Endothelial cell of umbilical vein (primary cell): ENCODE measurements at regions not wholly inside any gene's neighbourhood (a gene's known extent, or its start where the extent isn't known, plus 50 kb on each side); places are given as distances from the start of the nearest gene placed in this dataset.

Source experiments
- BruUV-seq: library from RNA; stranded (reverse); fragments of 400-500 nt; replicated peaks from 2 replicates; lab custom pipeline; 2021; lab: Mats Ljungman, UMichigan
- CTCF ChIA-PET: fragments of 300-600, 350-600 bp; sonication (Branson Sonifier 250); formaldehyde crosslinking; loops from one replicate; lab custom pipeline; 2021; ENCODE audit warnings: antibody characterized with exemption, inconsistent platforms; lab: Charles Lee
- POLR2A ChIA-PET: fragments of 300-600, 350-600 bp; sonication (Branson Sonifier 250); formaldehyde crosslinking; loops from one replicate; lab custom pipeline; 2021; ENCODE audit warnings: antibody characterized with exemption, inconsistent platforms; lab: Charles Lee
- DNase-seq: peaks from one replicate; pipeline ENCODE4 v3.0.0-alpha.2; 2011; ENCODE audit warnings: low read depth, low spot score
- FAIRE-seq: peaks from 2 replicates; lab custom pipeline; 2011; peaks lifted over from hg19 to GRCh38; lab: Jason Lieb, UNC
- H2AFZ ChIP-seq: 2 replicates; pipeline ENCODE4 v1.6.0; 2012; ENCODE audit warnings: low read depth, low read length, control low read depth, inconsistent platforms
- H3K27ac ChIP-seq: 2 replicates; pipeline ENCODE4 v1.5.1; 2011; ENCODE audit warnings: low read depth, mild to moderate bottlenecking, control low read depth, low read length, moderate library complexity; ENCODE audit not compliant: insufficient read depth
- H3K27me3 ChIP-seq, 2 experiments: 2 replicates each; pipeline versions ENCODE4 v1.6.0 to v1.6.1; 2011; ENCODE audit warnings: low read length in 2 of 2, mixed read lengths in 1 of 2; ENCODE audit not compliant: control insufficient read depth in 2 of 2, insufficient read depth in 2 of 2
- H3K36me3 ChIP-seq, 2 experiments: 2 replicates in 1 of 2; 3 replicates in 1 of 2; pipeline ENCODE4 v1.5.1; 2011; ENCODE audit warnings: low read length in 2 of 2, mild to moderate bottlenecking in 1 of 2, moderate library complexity in 1 of 2; ENCODE audit not compliant: control insufficient read depth in 2 of 2, insufficient read depth in 2 of 2; ENCODE audit errors: extremely low read depth in 1 of 2
- H3K4me1 ChIP-seq: 3 replicates; pipeline ENCODE4 v1.5.1; 2011; ENCODE audit warnings: mild to moderate bottlenecking, low read length; ENCODE audit not compliant: control insufficient read depth, insufficient read depth; ENCODE audit errors: extremely low read depth
- H3K4me2 ChIP-seq: 2 replicates; pipeline ENCODE4 v1.6.1; 2011; ENCODE audit warnings: low read length, control low read depth, mixed read lengths; ENCODE audit not compliant: insufficient read depth
- H3K4me3 ChIP-seq, 3 experiments: fragments of 200-600 bp in 1 of 3; sonication (generic), shearing (Covaris generic) in 1 of 3; replicated peaks in 1 of 3; 2 replicates each; pipeline ENCODE4 v1.5.1; 2011 to 2016; ENCODE audit warnings: control low read depth in 3 of 3, low read length in 3 of 3, mild to moderate bottlenecking in 2 of 3, inconsistent platforms in 1 of 3, low read depth in 1 of 3, moderate library complexity in 1 of 3; ENCODE audit not compliant: insufficient read depth in 1 of 3
- H3K79me2 ChIP-seq: 2 replicates; pipeline ENCODE4 v1.6.0; 2012; ENCODE audit warnings: low read length, inconsistent platforms; ENCODE audit not compliant: control insufficient read depth, insufficient read depth
- H3K9ac ChIP-seq: replicated peaks from 2 replicates; pipeline ENCODE3; 2011; ENCODE audit warnings: low read length, control low read depth; ENCODE audit not compliant: insufficient read depth; ENCODE audit errors: extremely low read depth
- H3K9me1 ChIP-seq: replicated peaks from 3 replicates; pipeline ENCODE4 v1.6.0; 2011; ENCODE audit warnings: mild to moderate bottlenecking, low read length; ENCODE audit not compliant: control insufficient read depth, insufficient read depth; ENCODE audit errors: extremely low read depth
- H3K9me3 ChIP-seq: replicated peaks from 2 replicates; pipeline ENCODE4 v1.5.1; 2012; ENCODE audit warnings: low read length, inconsistent platforms; ENCODE audit not compliant: control insufficient read depth, insufficient read depth
- H4K20me1 ChIP-seq: replicated peaks from 2 replicates; pipeline ENCODE3; 2011; ENCODE audit warnings: mild to moderate bottlenecking, low read length; ENCODE audit not compliant: control insufficient read depth, insufficient read depth; ENCODE audit errors: extremely low read depth
- CTCF ChIP-seq, 2 donors: IDR thresholded peaks; 1 replicate in 1 of 2; 2 replicates in 1 of 2; pipeline ENCODE4 v1.5.1; 2011; ENCODE audit warnings: low read length in 2 of 2, mild to moderate bottlenecking in 2 of 2, moderate library complexity in 2 of 2, control low read depth in 1 of 2, inconsistent platforms in 1 of 2, low read depth in 1 of 2; ENCODE audit not compliant: insufficient read depth in 1 of 2; ENCODE audit errors: extremely low read depth in 1 of 2
- EZH2 ChIP-seq: IDR thresholded peaks from 2 replicates; pipeline ENCODE4 v1.6.1; 2012; ENCODE audit warnings: borderline replicate concordance, low read depth, mild to moderate bottlenecking, moderate library complexity, low read length, inconsistent platforms; ENCODE audit not compliant: severe bottlenecking
- FOS ChIP-seq: IDR thresholded peaks from 2 replicates; pipeline ENCODE4 v1.6.1; 2011; ENCODE audit warnings: mild to moderate bottlenecking, low read length, moderate library complexity, borderline replicate concordance; ENCODE audit not compliant: insufficient read depth
- GATA2 ChIP-seq: IDR thresholded peaks from 2 replicates; pipeline ENCODE4 v1.7.0; 2011; ENCODE audit warnings: low read depth, mild to moderate bottlenecking, moderate library complexity, mixed read lengths, low read length; ENCODE audit not compliant: insufficient read length, insufficient read depth
- JUN ChIP-seq: IDR thresholded peaks from 2 replicates; pipeline ENCODE4 v1.6.1; 2011; ENCODE audit warnings: borderline replicate concordance, low read depth; ENCODE audit not compliant: insufficient read length, insufficient read depth
- MAX ChIP-seq: IDR thresholded peaks from 2 replicates; pipeline ENCODE4 v1.6.1; 2011; ENCODE audit not compliant: insufficient read depth, insufficient read length
- MYC ChIP-seq: IDR thresholded peaks from one replicate; pipeline ENCODE4 v1.6.1; 2011; ENCODE audit warnings: mild to moderate bottlenecking, low read depth, low read length
- POLR2A ChIP-seq: IDR thresholded peaks from 2 replicates; pipeline ENCODE4 v1.6.1; 2012; ENCODE audit warnings: low read depth, mild to moderate bottlenecking, control low read depth, low read length
- POLR2AphosphoS5 ChIP-seq: IDR thresholded peaks from 2 replicates; pipeline ENCODE4 v1.6.1; 2012; ENCODE audit warnings: low read depth, mild to moderate bottlenecking, control low read depth, low read length, moderate library complexity; ENCODE audit not compliant: insufficient read depth
- dilution Hi-C: fragments of 300-500 bp; cut with MboI; formaldehyde crosslinking; loops from one replicate; pipeline ENCODE4 v1.15.0; 2019; ENCODE audit warnings: low sequenced_read_pairs; ENCODE audit not compliant: extremely low pct_ligation_motif_present
- intact Hi-C: fragments of 100-400 bp; cut with micrococcal nuclease; formaldehyde crosslinking; loops from one replicate; pipeline ENCODE4 v1.10.0; 2022

GRCh38 chr5:99308131-99308530 is 379.3 kb upstream of the CHD1 start:
- FAIRE-seq = no peak
- no TSS peak for BruUV-seq
- H3K36me3 ChIP-seq = no peaks in the 10 kb centered on the region
- no peaks in the 10 kb centered on the region for H3K4me1 ChIP-seq
- no peak overlapping the region for H3K9ac ChIP-seq
- H2AFZ ChIP-seq = no peak overlapping the region
- H3K9me1 ChIP-seq = no peaks in the 10 kb centered on the region
- TF ChIP-seq MYC (no peak), JUN (no peak), GATA2 (no peak), POLR2A (no peak), MAX (no peak), CTCF (IDR thresholded peaks at IDR 0.05; ENCODE audit: extremely low read depth in 1 of 2, insufficient read depth in 1 of 2, low read depth in 1 of 2, low read length in 2 of 2) (no peak), FOS (no peak), POLR2AphosphoS5 (no peak), EZH2 (no peak)
- no peak overlapping the region for H3K4me3 ChIP-seq
- ChIA-PET POLR2A (no interaction called here), CTCF (no interaction called here)
- dilution Hi-C loops = no loop called here
- no peaks in the 10 kb centered on the region for H3K9me3 ChIP-seq
- intact Hi-C loops = no loop called here
- DNase-seq = no peak
- H3K27ac ChIP-seq = no peak overlapping the region
- H4K20me1 ChIP-seq = no peaks in the 10 kb centered on the region
- no peaks in the 10 kb centered on the region for H3K79me2 ChIP-seq
- H3K27me3 ChIP-seq = no peaks in the 10 kb centered on the region
- H3K4me2 ChIP-seq = no peak overlapping the region
